Muscle of arm (tissue), 1 donor: ENCODE measurements at regions not wholly inside any gene's neighbourhood (a gene's known extent, or its start where the extent isn't known, plus 50 kb on each side); places are given as distances from the start of the nearest gene placed in this dataset.
"Not testable (repeated sequence)": the region's sequence is repeated elsewhere in the genome, so short reads cannot be mapped to it uniquely, and the experiment has no call there.

Experiments
- DNase-seq: peaks from one replicate; pipeline ENCODE4 v3.0.0-alpha.2; 2013

- no peak for DNase-seq
Observed at GRCh38 chr10:120048391-120048790, 155.9 kb downstream of the SEC23IP start.

GRCh38 chr10:120051671-120052070 lies 159.1 kb downstream of the SEC23IP start:
- peak; percentile 14 for DNase-seq

GRCh38 chr10:120052964-120053702 lies 160.6 kb downstream of the SEC23IP start:
- DNase-seq: no peak

GRCh38 chr10:120059790-120060189 lies 167.3 kb downstream of the SEC23IP start:
- not testable (repeated sequence) for DNase-seq

GRCh38 chr10:120067427-120067826 lies 174.9 kb downstream of the SEC23IP start:
- DNase-seq: no peak

GRCh38 chr10:120069700-120070099 lies 177.2 kb downstream of the SEC23IP start:
- DNase-seq: no peak

GRCh38 chr10:120075349-120075748 lies 182.8 kb downstream of the SEC23IP start:
- no peak for DNase-seq

GRCh38 chr10:120076996-120077706 lies 184.6 kb downstream of the SEC23IP start:
- DNase-seq: no peak

GRCh38 chr10:120077707-120078492 lies 185.4 kb downstream of the SEC23IP start:
- no peak for DNase-seq

- DNase-seq: no peak
Observed at GRCh38 chr10:120085096-120085796, 192.7 kb downstream of the SEC23IP start.

GRCh38 chr10:120086066-120086465 lies 193.5 kb downstream of the SEC23IP start:
- no peak for DNase-seq

- no peak for DNase-seq
Observed at GRCh38 chr10:120087109-120087508, 194.6 kb downstream of the SEC23IP start.

GRCh38 chr10:120095875-120096274 lies 203.3 kb downstream of the SEC23IP start:
- no peak for DNase-seq

GRCh38 chr10:120097766-120098165 lies 205.2 kb downstream of the SEC23IP start:
- DNase-seq: no peak

GRCh38 chr10:120098232-120098930 lies 205.9 kb downstream of the SEC23IP start:
- no peak for DNase-seq

GRCh38 chr10:120103738-120104560 lies 211.4 kb downstream of the SEC23IP start:
- no peak for DNase-seq

- no peak for DNase-seq
Observed at GRCh38 chr10:120105001-120105400, 212.5 kb downstream of the SEC23IP start.

- no peak for DNase-seq
Observed at GRCh38 chr10:120105492-120105891, 213.0 kb downstream of the SEC23IP start.

- DNase-seq: no peak
Observed at GRCh38 chr10:120108916-120109315, 216.4 kb downstream of the SEC23IP start.

- not testable (repeated sequence) for DNase-seq
Observed at GRCh38 chr10:120109725-120110124, 217.2 kb downstream of the SEC23IP start.
